RPMI8226 (cell line): ENCODE measurements at regions not wholly inside any gene's neighbourhood (a gene's known extent, or its start where the extent isn't known, plus 50 kb on each side); places are given as distances from the start of the nearest gene placed in this dataset.
"Not testable (repeated sequence)": the region's sequence is repeated elsewhere in the genome, so short reads cannot be mapped to it uniquely, and the experiment has no call there.

Experiments used
- DNase-seq: peaks from one replicate; pipeline ENCODE4 v3.0.0-alpha.2; 2015

DNA sequence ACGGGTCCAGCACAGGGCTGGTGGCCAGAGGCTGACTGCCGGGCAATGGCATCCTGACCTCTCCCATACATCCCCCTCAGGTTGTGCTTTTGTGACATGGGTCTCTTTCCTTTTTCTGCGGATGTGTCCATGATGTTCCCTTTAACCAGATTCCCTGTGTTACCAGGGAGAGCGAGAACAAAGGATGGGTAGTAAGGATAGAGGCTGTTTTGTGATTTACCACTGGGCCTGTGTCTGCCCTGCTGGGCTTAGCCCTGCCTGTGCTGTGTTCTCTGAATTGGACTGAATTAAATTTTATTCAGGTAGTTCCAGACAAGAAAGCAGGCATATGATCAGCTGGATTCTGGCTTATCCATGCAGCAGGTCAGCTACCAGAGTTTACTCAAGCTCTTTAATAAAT, 301.6 kb downstream of the RWDD3 start:
- no peak for DNase-seq

DNA sequence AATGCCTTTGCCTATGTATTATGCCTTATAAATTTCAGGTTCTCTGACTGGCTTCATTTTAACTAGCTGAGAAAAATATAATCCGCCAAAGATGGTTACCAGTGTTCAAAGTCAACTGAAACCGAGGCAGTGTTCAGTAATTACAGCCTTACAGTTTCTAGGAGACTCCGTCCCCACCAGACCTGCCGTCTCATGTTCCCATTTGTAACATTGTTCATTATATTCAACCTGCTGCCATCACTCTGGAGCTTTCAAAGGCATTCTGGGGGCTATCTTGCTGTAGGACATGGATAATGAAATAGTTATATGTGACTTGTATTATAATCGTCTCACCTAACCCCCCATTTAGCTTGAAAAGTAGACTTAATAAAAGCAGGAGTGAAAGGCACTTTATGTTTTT, 302.5 kb downstream of the RWDD3 start:
- no peak for DNase-seq

- no peak for DNase-seq
These were observed 303.2 kb downstream of the RWDD3 start for GRCh38 chr1:95537176-95537575.

- DNase-seq: not testable (repeated sequence)
These were observed 304.2 kb downstream of the RWDD3 start for GRCh38 chr1:95538242-95538641.

DNA sequence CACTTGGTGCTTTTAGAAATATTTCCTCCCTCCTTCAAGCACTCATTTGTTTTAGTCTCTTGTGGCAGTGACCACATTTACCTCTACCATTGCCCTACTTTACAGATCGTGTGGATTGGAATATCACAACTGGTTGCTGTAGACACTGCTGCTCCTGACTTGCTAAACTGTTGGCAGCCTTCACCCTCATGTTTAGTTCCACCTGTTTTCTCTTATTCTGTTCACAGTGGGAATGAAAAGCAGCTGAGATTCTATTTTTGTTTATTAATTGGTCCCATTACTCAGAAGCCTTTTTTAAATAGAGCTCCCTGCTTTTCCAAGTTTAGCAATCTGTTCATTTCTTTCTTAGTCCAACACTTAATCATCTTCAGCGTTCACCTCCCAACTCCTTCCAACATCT, 308.9 kb downstream of the RWDD3 start:
- DNase-seq: no peak

DNA sequence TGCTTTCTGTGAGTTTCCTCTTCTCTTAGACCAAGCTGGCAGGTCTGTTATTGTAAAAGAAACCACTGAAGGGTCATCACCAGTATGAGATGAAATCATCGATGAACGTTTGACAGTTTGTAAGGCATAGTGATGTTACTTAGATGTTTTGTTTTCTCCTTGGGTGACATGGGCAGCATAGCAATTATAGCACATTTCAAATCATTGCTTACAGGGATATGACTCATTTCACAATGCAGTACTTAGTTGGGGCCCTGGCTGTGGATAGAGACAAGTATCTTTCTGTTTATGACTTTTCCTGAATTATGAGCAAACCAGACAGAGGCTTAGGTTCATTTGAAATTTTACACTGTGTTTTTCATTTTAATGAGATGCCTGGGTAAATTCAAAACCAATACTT, 313.0 kb downstream of the RWDD3 start:
- no peak for DNase-seq

- no peak for DNase-seq
These were observed 314.2 kb downstream of the RWDD3 start for GRCh38 chr1:95548211-95548610.

- no peak for DNase-seq
These were observed 317.2 kb downstream of the RWDD3 start for GRCh38 chr1:95551201-95551600.

- no peak for DNase-seq
These were observed 319.6 kb downstream of the RWDD3 start for GRCh38 chr1:95553595-95553994.

- DNase-seq: no peak
These were observed 320.4 kb downstream of the RWDD3 start for GRCh38 chr1:95554408-95554807.

DNA sequence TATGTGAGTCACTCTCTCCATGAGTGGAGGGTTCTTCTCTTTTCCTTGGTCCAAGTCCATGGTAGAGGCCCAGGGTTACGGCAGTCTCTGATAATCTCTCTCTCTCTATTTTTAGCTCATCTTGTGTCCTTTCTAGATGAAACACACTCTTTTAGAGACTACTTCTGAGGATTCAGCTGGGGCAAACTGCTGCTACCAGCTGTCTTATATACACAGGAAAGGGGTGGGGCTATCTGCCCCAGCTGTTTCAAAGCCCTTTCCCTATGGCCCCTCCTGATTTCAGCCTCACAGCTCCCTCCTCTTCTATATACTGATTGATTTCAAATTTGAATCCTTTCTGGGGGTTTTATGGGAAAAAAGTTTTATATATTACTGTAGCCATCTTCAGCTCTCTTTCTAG, 324.8 kb downstream of the RWDD3 start:
- no peak for DNase-seq

DNA sequence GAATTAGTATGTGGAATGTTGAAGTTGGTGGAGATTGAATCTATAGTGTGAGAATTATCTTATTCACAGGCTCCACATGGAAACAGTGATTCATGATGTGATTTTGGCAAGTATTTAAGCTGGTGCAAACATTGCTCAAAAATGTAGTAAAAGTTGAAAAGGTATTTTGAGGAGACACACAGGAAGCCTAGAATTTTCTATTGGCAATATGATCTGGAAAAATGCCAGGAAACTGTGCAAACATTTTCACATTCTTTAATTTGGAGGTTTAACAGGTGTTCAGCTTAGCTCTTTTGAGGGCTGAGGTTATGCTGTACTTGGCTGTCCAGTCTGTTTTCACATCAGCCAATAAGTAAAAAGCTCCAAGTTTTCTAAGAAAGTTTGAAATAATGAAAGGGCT, 327.3 kb downstream of the RWDD3 start:
- DNase-seq: no peak

DNA sequence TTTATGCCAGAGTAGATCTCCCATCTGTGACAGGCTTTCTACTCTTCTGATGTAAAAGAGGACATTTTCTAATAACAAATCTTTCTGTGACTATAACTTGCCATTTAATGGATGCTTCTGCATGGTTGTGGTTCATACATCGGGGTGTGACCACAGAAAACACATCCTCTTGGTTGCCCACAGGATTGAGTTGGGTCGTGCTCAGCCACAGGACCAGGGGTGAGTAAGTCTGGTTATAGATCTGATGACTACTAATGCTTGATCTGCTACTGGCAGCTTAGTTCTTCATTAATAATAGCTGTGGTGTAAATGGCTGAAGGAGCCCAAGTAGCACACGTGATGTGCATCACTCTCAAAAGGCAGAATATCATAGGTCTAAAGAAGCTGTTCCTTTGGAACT, 328.2 kb downstream of the RWDD3 start:
- no peak for DNase-seq

GRCh38 chr1:95572002-95572401, 338.0 kb downstream of the RWDD3 start:
- no peak for DNase-seq

DNA sequence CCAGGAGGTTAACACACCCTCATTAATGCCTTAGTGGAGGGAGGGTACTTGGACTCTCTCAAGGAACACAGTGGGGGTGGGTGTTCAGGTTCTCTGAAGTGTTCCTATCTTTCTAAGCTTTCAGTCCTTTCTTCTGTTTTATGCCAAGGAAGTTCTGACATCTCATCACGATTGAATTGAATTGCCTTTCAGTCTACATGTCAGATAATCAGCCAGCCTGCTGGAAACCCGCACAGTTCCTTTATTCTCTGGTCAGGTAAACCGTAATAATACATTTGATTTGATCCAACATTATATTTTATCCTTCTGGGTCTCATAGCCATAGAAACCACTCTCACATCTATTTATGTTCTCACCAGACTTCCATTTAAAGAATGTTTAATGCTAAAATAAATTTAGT, 339.0 kb downstream of the RWDD3 start:
- DNase-seq: no peak

DNA sequence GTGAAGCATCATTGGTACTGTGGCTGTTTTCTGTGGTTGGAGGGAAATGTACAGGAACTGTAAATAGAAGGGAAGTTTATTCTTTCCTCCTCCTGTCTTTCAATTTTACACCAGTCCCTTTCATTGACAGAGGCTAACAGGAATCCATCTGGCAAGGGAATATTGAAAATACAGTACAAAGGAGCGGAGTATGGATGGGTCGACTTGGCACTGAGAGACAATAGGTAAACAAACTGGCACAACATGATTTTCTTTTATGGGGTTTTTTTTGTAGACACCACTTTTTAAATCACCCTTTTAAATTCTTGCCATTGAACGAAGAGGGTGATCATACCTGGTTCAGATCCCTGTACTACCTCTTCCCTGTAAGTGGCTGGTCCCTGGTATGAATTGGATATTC, 341.3 kb downstream of the RWDD3 start:
- no peak for DNase-seq

DNA sequence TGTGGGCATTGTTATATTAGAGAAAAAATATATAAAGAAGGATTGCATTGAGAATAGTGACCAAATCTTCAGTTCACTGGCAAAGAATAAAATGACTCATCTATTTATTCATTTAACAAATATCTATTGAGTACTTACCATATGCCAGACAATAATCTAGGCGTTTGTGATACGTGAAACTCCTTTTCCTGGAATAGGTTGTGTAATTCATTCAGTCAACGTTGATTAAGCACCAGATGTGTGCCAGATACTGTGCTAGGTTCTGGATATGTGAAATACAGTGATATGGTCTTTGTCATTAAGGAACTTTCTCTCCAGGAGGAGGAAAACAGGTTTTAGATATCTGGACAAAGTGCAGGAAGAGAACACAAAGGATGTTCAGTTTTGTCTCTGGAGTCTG, 344.5 kb downstream of the RWDD3 start:
- no peak for DNase-seq

DNA sequence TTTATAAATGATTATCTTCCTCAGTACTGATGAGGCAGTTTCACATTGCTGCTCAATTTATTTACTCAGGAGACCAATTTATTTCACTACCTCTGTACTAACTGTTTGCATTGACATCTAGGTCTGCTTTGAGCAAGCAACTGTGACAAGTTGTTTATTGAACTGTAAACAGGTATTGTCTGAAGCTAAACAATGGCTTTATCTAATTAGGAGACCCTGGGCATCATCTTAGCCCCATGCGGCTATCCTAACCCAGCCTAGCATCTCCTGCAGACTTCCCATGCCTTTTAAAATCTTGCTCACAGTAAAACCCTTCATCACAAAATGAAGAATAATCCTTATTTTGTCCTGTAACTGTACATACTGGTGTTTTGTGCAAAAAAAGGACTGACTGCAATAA, 348.2 kb downstream of the RWDD3 start:
- DNase-seq: no peak

DNA sequence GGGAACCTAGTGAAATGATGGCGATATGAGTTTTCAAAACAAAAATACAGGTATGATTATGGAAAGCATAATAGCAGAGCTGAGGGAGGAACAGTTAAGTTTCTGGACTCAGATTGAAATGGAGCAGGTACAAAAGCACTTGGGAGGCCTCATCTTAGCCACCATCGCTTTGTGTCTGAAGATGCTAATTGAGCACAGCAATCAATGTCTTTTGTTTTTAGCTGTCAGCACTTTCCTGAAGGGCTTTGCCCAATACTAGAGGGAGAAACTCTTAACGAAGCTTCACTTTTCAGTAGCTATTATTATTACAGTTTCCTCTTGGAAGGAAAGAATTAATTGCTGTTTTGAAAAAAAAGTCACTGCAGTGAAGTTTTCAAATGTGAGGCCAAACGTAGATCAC, 348.7 kb downstream of the RWDD3 start:
- no peak for DNase-seq

DNA sequence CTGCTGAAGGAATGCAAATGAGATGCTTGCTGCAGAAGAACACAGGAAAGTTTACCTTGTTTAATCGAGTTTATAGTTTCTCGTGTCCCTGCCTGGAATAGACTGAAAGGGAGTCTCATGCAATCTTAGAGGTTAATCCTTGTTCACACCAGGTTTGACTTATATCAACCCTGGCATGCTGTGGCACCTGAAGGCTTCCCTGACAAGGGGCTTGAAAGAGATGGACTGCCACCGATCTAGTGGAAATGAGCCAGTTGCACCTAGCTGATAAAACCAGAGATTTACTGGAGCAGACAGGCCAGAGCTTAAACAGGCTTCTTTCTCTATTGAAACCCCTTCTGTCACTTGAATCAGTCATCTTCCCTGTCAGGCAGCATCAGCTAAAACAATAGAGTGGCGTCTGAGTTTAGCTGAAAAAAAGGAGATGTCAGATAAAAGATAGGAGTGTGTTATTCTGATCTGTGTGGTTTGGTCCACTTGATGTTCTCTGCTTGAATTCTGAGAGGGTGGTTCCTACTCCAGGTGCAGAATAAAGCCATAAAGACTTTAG, 349.7 kb downstream of the RWDD3 start:
- DNase-seq: no peak

DNA sequence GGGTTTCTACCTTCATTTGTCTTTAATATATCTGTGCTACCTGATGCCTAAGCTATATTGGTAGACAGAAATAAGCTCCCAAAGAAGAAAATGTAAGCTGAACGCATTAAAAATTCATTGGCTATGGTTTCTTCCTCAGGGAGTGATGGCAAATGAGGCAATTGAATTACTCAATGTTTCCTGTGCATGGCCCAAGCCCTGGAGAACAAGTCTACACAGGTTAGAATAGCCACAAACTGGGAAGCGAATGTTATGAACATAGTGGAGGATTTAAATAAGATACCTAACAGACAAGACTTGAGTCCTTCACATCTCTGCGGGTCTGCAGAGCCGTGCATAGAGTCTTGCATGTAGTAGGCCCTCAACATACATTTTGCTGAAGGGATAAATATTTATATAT, 350.3 kb downstream of the RWDD3 start:
- DNase-seq: no peak

DNA sequence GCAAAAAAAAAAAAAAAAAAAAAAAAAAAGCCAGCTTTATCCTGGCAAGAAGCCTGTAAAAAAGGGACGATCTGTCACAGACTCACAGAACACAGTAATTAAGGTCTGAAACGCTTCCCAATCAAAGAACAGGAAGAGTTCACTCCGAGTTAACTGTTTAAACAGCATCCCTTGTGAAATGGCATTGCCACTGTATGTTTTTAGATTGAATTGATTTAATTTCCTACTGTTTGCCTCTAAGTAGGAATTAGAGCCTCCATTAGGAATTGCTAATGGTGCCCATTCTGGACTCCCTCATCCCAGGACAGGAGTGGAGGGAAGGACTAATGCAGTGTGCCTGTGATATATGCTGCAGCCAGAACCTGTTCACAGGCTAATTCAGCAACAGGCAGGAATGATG, 370.8 kb downstream of the RWDD3 start:
- no peak for DNase-seq

DNA sequence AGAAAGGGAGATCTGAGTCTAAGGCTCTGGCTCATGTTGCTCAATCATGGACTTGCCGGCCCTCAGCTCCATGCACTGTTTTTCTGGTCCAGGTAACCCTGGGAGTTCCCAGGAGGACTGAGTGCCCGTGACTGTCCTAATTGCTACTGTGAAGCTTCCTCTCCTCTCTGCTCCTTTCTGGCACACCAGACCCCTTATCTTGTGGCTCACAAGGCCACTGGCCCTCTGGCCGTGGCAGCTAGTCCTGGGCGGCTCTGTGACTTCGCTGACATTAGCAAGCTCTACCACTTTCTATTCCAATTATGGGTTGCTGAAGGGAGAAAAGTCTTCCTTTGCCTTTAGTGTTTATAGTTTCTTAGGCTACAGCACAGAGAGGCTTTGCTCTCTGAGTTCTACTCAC, 380.2 kb downstream of the RWDD3 start:
- DNase-seq: no peak

DNA sequence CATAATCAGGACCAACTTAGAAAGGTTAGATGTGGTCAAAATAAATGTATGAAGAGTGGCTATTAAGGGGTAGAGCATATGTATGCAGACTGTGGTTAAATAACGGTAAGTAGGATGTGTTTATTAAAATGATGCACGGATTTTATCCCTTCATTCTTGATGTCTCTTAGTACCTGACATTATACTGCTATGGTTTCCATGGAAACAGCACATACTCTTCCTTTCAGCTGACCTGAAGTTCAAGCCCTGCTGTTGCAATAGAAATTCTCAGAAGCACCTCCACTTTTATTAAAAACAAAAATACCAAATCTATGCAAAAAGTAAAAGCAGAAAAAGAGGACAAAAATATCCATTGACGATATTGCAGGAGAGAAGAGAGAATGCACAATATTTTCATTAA, 381.4 kb downstream of the RWDD3 start:
- no peak for DNase-seq

- no peak for DNase-seq
These were observed 386.1 kb downstream of the RWDD3 start for GRCh38 chr1:95620076-95620475.

GRCh38 chr1:95622609-95623008, 388.6 kb downstream of the RWDD3 start:
- no peak for DNase-seq
